ENCODE measurements at regions not wholly inside any gene's neighbourhood (a gene's known extent, or its start where the extent isn't known, plus 50 kb on each side); places are given as distances from the start of the nearest gene placed in this dataset.

GRCh38 chr2:80863147-80863714 lies 558.7 kb upstream of the LRRTM1 start:
- no peaks in the 10 kb centered on the region for H3K27me3 ChIP-seq (ENCODE audit: control insufficient read depth, low read length)
- H3K4me3 ChIP-seq (ENCODE audit: low read length): no peak overlapping the region
- H3K9me2 ChIP-seq (replicated peaks; ENCODE audit: control insufficient read depth, low read length): peaks cover 3% of the 10 kb centered on the region; the same call in 1 of the 2 replicates
- H3F3A ChIP-seq (ENCODE audit: control insufficient read depth, insufficient read depth): no peaks in the 10 kb centered on the region
- no peaks in the 10 kb centered on the region for H3K36me3 ChIP-seq (ENCODE audit: control insufficient read depth, low read length)
- peaks cover 3% of the 10 kb centered on the region; the same call in 1 of the 2 replicates for H3K9me3 ChIP-seq (ENCODE audit: control insufficient read depth, insufficient read depth, low read length)
- no peaks in the 10 kb centered on the region for H4K20me1 ChIP-seq (ENCODE audit: control insufficient read depth, insufficient read depth, low read depth, low read length)
- H3K4me2 ChIP-seq (ENCODE audit: low read length): no peak overlapping the region
- H3K27ac ChIP-seq (ENCODE audit: low read depth, low read length): no peak overlapping the region
- H3K4me1 ChIP-seq (ENCODE audit: control insufficient read depth, low read length): no peaks in the 10 kb centered on the region
- no peaks in the 10 kb centered on the region for H3K79me2 ChIP-seq (ENCODE audit: control insufficient read depth, low read length)
- TF ChIP-seq EZH2phosphoT487 (IDR thresholded peaks at IDR 0.05; ENCODE audit: borderline replicate concordance, low read length) (no peak), CTCF (IDR thresholded peaks at IDR 0.05; ENCODE audit: low read depth, low read length, poor library complexity, severe bottlenecking) (no peak)

- Histone ChIP-seq H3K79me2 (ENCODE audit: control insufficient read depth, low read length) (no peaks in the 10 kb centered on the region), H3F3A (ENCODE audit: control insufficient read depth, insufficient read depth) (no peaks in the 10 kb centered on the region), H3K4me1 (ENCODE audit: control insufficient read depth, low read length) (no peaks in the 10 kb centered on the region), H3K9me3 (ENCODE audit: control insufficient read depth, insufficient read depth, low read length) (peaks cover under 1% of the 10 kb centered on the region; the same call in 1 of the 2 replicates), H3K27ac (ENCODE audit: low read depth, low read length) (no peak overlapping the region), H3K4me3 (ENCODE audit: low read length) (no peak overlapping the region), H3K27me3 (ENCODE audit: control insufficient read depth, low read length) (no peaks in the 10 kb centered on the region), H4K20me1 (ENCODE audit: control insufficient read depth, insufficient read depth, low read depth, low read length) (no peaks in the 10 kb centered on the region), H3K9me2 (replicated peaks; ENCODE audit: control insufficient read depth, low read length) (peaks cover 3% of the 10 kb centered on the region; the same call in 1 of the 2 replicates), H3K4me2 (ENCODE audit: low read length) (no peak overlapping the region), H3K36me3 (ENCODE audit: control insufficient read depth, low read length) (no peaks in the 10 kb centered on the region)
- TF ChIP-seq EZH2phosphoT487 (IDR thresholded peaks at IDR 0.05; ENCODE audit: borderline replicate concordance, low read length): no peak
- no peak for TF ChIP-seq CTCF (IDR thresholded peaks at IDR 0.05; ENCODE audit: low read depth, low read length, poor library complexity, severe bottlenecking)
These were observed 554.4 kb upstream of the LRRTM1 start for GRCh38 chr2:80858965-80859364.

GRCh38 chr2:80856227-80856626 lies 551.7 kb upstream of the LRRTM1 start:
- no peaks in the 10 kb centered on the region for H3K36me3 ChIP-seq (ENCODE audit: control insufficient read depth, low read length)
- H3K27ac ChIP-seq (ENCODE audit: low read depth, low read length): no peak overlapping the region
- no peaks in the 10 kb centered on the region for H3K79me2 ChIP-seq (ENCODE audit: control insufficient read depth, low read length)
- no peak for TF ChIP-seq EZH2phosphoT487 (IDR thresholded peaks at IDR 0.05; ENCODE audit: borderline replicate concordance, low read length)
- TF ChIP-seq CTCF (IDR thresholded peaks at IDR 0.05; ENCODE audit: low read depth, low read length, poor library complexity, severe bottlenecking): no peak
- H3K9me3 ChIP-seq (ENCODE audit: control insufficient read depth, insufficient read depth, low read length): no peaks in the 10 kb centered on the region
- no peaks in the 10 kb centered on the region for H3K27me3 ChIP-seq (ENCODE audit: control insufficient read depth, low read length)
- H3K4me1 ChIP-seq (ENCODE audit: control insufficient read depth, low read length): no peaks in the 10 kb centered on the region
- H3K4me2 ChIP-seq (ENCODE audit: low read length): no peak overlapping the region
- H3K9me2 ChIP-seq (replicated peaks; ENCODE audit: control insufficient read depth, low read length): peaks cover under 1% of the 10 kb centered on the region; the same call in 1 of the 2 replicates
- H4K20me1 ChIP-seq (ENCODE audit: control insufficient read depth, insufficient read depth, low read depth, low read length): no peaks in the 10 kb centered on the region
- H3F3A ChIP-seq (ENCODE audit: control insufficient read depth, insufficient read depth): no peaks in the 10 kb centered on the region
- H3K4me3 ChIP-seq (ENCODE audit: low read length): no peak overlapping the region

Measured in DOHH2 (cell line).